ENCODE measurements at regions not wholly inside any gene's neighbourhood (a gene's known extent, or its start where the extent isn't known, plus 50 kb on each side); places are given as distances from the start of the nearest gene placed in this dataset.

GRCh38 chr3:18579661-18580060, 154.5 kb upstream of the SATB1 start:
- ChIA-PET CTCF (ENCODE audit: unreplicated experiment) (no interaction called here), POLR2A (no interaction called here)
- Histone ChIP-seq H3K4me1 (ENCODE audit: insufficient read depth, low read length, poor library complexity, severe bottlenecking) (peaks cover 14% of the 10 kb centered on the region), H3K4me3 (ENCODE audit: low read depth, low read length, poor library complexity, severe bottlenecking) (no peak overlapping the region), H3K9me3 (ENCODE audit: low read length) (peaks cover 13% of the 10 kb centered on the region; the same call in 1 of the 2 replicates), H3K9me2 (ENCODE audit: insufficient read depth, low read length) (no peaks in the 10 kb centered on the region), H3K4me2 (ENCODE audit: low read length) (peak overlapping the region; percentile 28), H3K79me2 (ENCODE audit: insufficient read depth, low read depth, low read length) (no peaks in the 10 kb centered on the region), H4K20me1 (ENCODE audit: insufficient read depth, low read length) (no peaks in the 10 kb centered on the region), H2AFZ (ENCODE audit: low read length) (peak overlapping the region; percentile 90), H3K36me3 (ENCODE audit: insufficient read depth, low read length) (no peaks in the 10 kb centered on the region; the same call in 1 of the 2 replicates), H3K27ac (ENCODE audit: low read depth, low read length, poor library complexity, severe bottlenecking) (no peak overlapping the region)
- no peak for TF ChIP-seq EZH2phosphoT487 (IDR thresholded peaks at IDR 0.05; ENCODE audit: borderline replicate concordance, low read depth, low read length)
- TF ChIP-seq, protein P1, sequence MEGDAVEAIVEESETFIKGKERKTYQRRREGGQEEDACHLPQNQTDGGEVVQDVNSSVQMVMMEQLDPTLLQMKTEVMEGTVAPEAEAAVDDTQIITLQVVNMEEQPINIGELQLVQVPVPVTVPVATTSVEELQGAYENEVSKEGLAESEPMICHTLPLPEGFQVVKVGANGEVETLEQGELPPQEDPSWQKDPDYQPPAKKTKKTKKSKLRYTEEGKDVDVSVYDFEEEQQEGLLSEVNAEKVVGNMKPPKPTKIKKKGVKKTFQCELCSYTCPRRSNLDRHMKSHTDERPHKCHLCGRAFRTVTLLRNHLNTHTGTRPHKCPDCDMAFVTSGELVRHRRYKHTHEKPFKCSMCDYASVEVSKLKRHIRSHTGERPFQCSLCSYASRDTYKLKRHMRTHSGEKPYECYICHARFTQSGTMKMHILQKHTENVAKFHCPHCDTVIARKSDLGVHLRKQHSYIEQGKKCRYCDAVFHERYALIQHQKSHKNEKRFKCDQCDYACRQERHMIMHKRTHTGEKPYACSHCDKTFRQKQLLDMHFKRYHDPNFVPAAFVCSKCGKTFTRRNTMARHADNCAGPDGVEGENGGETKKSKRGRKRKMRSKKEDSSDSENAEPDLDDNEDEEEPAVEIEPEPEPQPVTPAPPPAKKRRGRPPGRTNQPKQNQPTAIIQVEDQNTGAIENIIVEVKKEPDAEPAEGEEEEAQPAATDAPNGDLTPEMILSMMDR (conservative IDR thresholded peaks at IDR 0.05; ENCODE audit: low read length): no peak
- intact Hi-C loops (cut with micrococcal nuclease; ENCODE audit: unreplicated experiment): no loop called here
- no TSS peak for BruUV-seq (replicated peaks)
- DNase-seq (ENCODE audit: low spot score): peak; percentile 11

- H3K36me3 ChIP-seq (ENCODE audit: insufficient read depth, low read length): no peaks in the 10 kb centered on the region
- BruUV-seq (replicated peaks): no TSS peak
- ChIA-PET CTCF (ENCODE audit: unreplicated experiment) (no interaction called here), POLR2A (no interaction called here)
- H3K4me1 ChIP-seq (ENCODE audit: insufficient read depth, low read length, poor library complexity, severe bottlenecking): peaks cover 13% of the 10 kb centered on the region
- TF ChIP-seq EZH2phosphoT487 (IDR thresholded peaks at IDR 0.05; ENCODE audit: borderline replicate concordance, low read depth, low read length): no peak
- TF ChIP-seq, protein P1 (conservative IDR thresholded peaks at IDR 0.05; ENCODE audit: low read length): no peak
- no peak overlapping the region for H3K4me2 ChIP-seq (ENCODE audit: low read length)
- H2AFZ ChIP-seq (ENCODE audit: low read length): no peak overlapping the region
- H3K9me3 ChIP-seq (ENCODE audit: low read length): no peaks in the 10 kb centered on the region
- no peaks in the 10 kb centered on the region for H4K20me1 ChIP-seq (ENCODE audit: insufficient read depth, low read length)
- no peaks in the 10 kb centered on the region for H3K79me2 ChIP-seq (ENCODE audit: insufficient read depth, low read depth, low read length)
- no peaks in the 10 kb centered on the region for H3K9me2 ChIP-seq (ENCODE audit: insufficient read depth, low read length)
- intact Hi-C loops (cut with micrococcal nuclease; ENCODE audit: unreplicated experiment): no loop called here
- no peak overlapping the region for H3K4me3 ChIP-seq (ENCODE audit: low read depth, low read length, poor library complexity, severe bottlenecking)
- no peak overlapping the region for H3K27ac ChIP-seq (ENCODE audit: low read depth, low read length, poor library complexity, severe bottlenecking)
- DNase-seq (ENCODE audit: low spot score): no peak
Observed at GRCh38 chr3:18575573-18575972, 150.4 kb upstream of the SATB1 start.

- no peak for TF ChIP-seq EZH2phosphoT487 (IDR thresholded peaks at IDR 0.05; ENCODE audit: borderline replicate concordance, low read depth, low read length)
- H3K9me2 ChIP-seq (ENCODE audit: insufficient read depth, low read length): no peaks in the 10 kb centered on the region
- peak overlapping the region; percentile 13; the same call in 1 of the 2 replicates for H2AFZ ChIP-seq (ENCODE audit: low read length)
- no peaks in the 10 kb centered on the region for H3K4me1 ChIP-seq (ENCODE audit: insufficient read depth, low read length, poor library complexity, severe bottlenecking)
- no peak overlapping the region for H3K4me3 ChIP-seq (ENCODE audit: low read depth, low read length, poor library complexity, severe bottlenecking)
- no peaks in the 10 kb centered on the region for H3K79me2 ChIP-seq (ENCODE audit: insufficient read depth, low read depth, low read length)
- H3K9me3 ChIP-seq (ENCODE audit: low read length): no peaks in the 10 kb centered on the region
- no peak overlapping the region for H3K4me2 ChIP-seq (ENCODE audit: low read length)
- H3K27ac ChIP-seq (ENCODE audit: low read depth, low read length, poor library complexity, severe bottlenecking): no peak overlapping the region
- no peaks in the 10 kb centered on the region for H4K20me1 ChIP-seq (ENCODE audit: insufficient read depth, low read length)
- ChIA-PET POLR2A (interaction anchor here (1.0 kb wide), 1 partner anchor 8 kb away, joined by 3 read pairs; no protein-coding TSS in a partner anchor), CTCF (ENCODE audit: unreplicated experiment) (no interaction called here)
- BruUV-seq (replicated peaks): no TSS peak
- DNase-seq (ENCODE audit: low spot score): no peak
- H3K36me3 ChIP-seq (ENCODE audit: insufficient read depth, low read length): no peaks in the 10 kb centered on the region
- intact Hi-C loops (cut with micrococcal nuclease; ENCODE audit: unreplicated experiment): no loop called here
Observed at GRCh38 chr3:18572809-18573208, 147.7 kb upstream of the SATB1 start.

All from OCI-LY7 (cell line).